GM19468 (cell line): ENCODE measurements at regions not wholly inside any gene's neighbourhood (a gene's known extent, or its start where the extent isn't known, plus 50 kb on each side); places are given as distances from the start of the nearest gene placed in this dataset.

Source experiments
- ATAC-seq: cut with Tn5 transposase; IDR thresholded peaks from one replicate; pipeline ENCODE4 v1.9.1; 2021; ENCODE audit warnings: mild to moderate bottlenecking, moderate library complexity, moderate number of reproducible peaks; ENCODE audit not compliant: unreplicated experiment; ENCODE audit errors: extremely low read depth

- ATAC-seq, result no peak
Observed at GRCh38 chr1:217315346-217315745, 315.5 kb downstream of the GPATCH2 start.

- no peak for ATAC-seq
Observed at GRCh38 chr1:217313096-217313495, 317.8 kb downstream of the GPATCH2 start.

- ATAC-seq, result no peak
Observed at GRCh38 chr1:217311766-217312165, 319.1 kb downstream of the GPATCH2 start.

- ATAC-seq, result no peak
Observed at GRCh38 chr1:217311269-217311668, 319.6 kb downstream of the GPATCH2 start.

- ATAC-seq, result no peak
Observed at GRCh38 chr1:217281332-217281731, 349.6 kb downstream of the GPATCH2 start.

GRCh38 chr1:217275655-217276398, 355.1 kb downstream of the GPATCH2 start:
- no peak for ATAC-seq

GRCh38 chr1:217274927-217275654, 355.8 kb downstream of the GPATCH2 start:
- ATAC-seq, result no peak

- ATAC-seq, result no peak
Observed at GRCh38 chr1:217274416-217274815, 356.5 kb downstream of the GPATCH2 start.

GRCh38 chr1:217273866-217274265, 357.0 kb downstream of the GPATCH2 start:
- ATAC-seq, result no peak

- no peak for ATAC-seq
Observed at GRCh38 chr1:217272385-217272784, 358.5 kb downstream of the GPATCH2 start.

GRCh38 chr1:217270101-217270500, 360.8 kb downstream of the GPATCH2 start:
- ATAC-seq, result no peak

- ATAC-seq, result no peak
Observed at GRCh38 chr1:217268058-217268457, 362.8 kb downstream of the GPATCH2 start.

- no peak for ATAC-seq
Observed at GRCh38 chr1:217261636-217262035, 369.3 kb downstream of the GPATCH2 start.

GRCh38 chr1:217260676-217261075, 370.2 kb downstream of the GPATCH2 start:
- ATAC-seq, result no peak

GRCh38 chr1:217253985-217254384, 376.9 kb downstream of the GPATCH2 start:
- ATAC-seq, result no peak

GRCh38 chr1:217253351-217253750, 377.5 kb downstream of the GPATCH2 start:
- ATAC-seq, result no peak

- no peak for ATAC-seq
Observed at GRCh38 chr1:217251121-217251520, 379.8 kb downstream of the GPATCH2 start.

- no peak for ATAC-seq
Observed at GRCh38 chr1:217249857-217250256, 381.0 kb downstream of the GPATCH2 start.

- no peak for ATAC-seq
Observed at GRCh38 chr1:217244971-217245370, 385.9 kb downstream of the GPATCH2 start.

- no peak for ATAC-seq
Observed at GRCh38 chr1:217240656-217241055, 390.2 kb downstream of the GPATCH2 start.

GRCh38 chr1:217238945-217239344, 391.9 kb downstream of the GPATCH2 start:
- ATAC-seq, result no peak

- ATAC-seq, result no peak
Observed at GRCh38 chr1:217230412-217230811, 400.5 kb downstream of the GPATCH2 start.
